HG03558 (cell line): ENCODE measurements at regions not wholly inside any gene's neighbourhood (a gene's known extent, or its start where the extent isn't known, plus 50 kb on each side); places are given as distances from the start of the nearest gene placed in this dataset.
"Not testable (repeated sequence)": the region's sequence is repeated elsewhere in the genome, so short reads cannot be mapped to it uniquely, and the experiment has no call there.

Source experiments
- ATAC-seq: cut with Tn5 transposase; IDR thresholded peaks from one replicate; pipeline ENCODE4 v1.9.1; 2021; ENCODE audit warnings: moderate number of reproducible peaks; ENCODE audit not compliant: unreplicated experiment; ENCODE audit errors: extremely low read depth

DNA sequence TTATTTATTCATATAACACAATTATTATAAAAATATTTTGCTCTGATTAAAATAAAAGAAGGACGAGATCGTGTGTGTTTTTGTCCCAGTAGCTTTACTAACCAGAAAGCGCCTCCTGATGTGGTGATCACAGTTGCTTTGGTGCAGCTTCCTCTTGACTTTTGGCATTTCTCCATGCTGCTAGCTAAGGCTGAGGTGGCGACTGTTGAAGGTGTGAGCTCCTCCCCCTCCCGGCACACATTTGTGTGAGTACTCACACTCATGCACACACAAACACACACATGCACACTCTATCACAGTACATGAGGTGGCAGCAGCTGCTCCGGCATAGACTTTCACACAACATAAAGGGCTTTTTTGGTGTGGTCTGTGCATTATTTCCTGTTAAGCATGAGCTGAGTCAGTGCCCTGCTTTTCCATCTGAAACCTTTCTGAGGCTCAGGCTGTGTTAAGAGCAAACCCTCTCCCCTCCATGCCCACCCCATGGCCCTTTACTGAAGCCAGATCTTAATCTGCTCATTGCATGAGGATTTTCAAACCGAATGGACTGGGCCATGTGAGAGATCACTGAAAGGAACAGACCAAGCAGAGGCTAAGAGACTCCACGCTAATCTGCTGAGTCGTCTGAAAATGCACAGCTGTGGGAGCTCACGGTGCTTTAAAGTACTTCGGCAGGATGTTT, 53.3 kb downstream of the FOXD4L1 start:
- ATAC-seq, result peak; percentile 60

DNA sequence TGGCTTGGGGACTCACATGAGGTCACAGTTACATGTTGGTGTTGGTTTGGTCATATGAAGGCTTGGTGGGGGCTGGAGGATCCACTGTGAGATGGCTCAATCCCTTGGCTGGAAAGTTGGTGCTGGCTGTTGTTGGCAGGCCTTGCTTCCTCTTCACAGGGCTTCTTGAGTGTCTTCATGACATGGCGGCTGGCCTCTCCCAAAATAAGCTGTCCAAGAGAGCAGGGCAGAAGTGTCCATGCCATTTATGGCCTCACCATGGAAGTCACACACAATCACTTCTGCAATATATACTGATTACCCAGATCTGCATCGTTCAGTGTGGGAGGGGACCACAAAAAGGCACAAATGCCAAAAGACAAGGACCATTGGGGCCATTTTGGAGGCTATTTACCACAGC, 61.4 kb downstream of the FOXD4L1 start:
- not testable (repeated sequence) for ATAC-seq

DNA sequence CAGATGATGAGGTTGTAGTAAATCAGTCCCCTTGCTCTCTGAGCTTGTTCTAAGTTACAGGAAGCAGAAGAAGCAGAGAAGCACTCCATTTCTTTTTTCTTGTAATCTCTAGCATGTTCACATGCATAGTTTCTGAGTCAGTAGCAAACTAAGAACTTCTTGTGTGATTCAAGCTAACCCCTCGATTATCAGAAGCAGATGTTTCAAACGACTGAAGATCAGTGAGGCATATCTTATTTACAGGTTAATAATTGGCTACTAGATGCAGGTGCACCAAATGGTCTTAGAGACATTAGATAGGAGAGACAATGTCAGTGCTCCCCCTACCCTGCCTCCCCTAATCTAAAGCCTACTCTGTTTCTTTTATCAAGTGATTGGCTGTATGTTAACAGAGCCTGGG, 64.2 kb downstream of the FOXD4L1 start:
- peak; percentile 74 for ATAC-seq

DNA sequence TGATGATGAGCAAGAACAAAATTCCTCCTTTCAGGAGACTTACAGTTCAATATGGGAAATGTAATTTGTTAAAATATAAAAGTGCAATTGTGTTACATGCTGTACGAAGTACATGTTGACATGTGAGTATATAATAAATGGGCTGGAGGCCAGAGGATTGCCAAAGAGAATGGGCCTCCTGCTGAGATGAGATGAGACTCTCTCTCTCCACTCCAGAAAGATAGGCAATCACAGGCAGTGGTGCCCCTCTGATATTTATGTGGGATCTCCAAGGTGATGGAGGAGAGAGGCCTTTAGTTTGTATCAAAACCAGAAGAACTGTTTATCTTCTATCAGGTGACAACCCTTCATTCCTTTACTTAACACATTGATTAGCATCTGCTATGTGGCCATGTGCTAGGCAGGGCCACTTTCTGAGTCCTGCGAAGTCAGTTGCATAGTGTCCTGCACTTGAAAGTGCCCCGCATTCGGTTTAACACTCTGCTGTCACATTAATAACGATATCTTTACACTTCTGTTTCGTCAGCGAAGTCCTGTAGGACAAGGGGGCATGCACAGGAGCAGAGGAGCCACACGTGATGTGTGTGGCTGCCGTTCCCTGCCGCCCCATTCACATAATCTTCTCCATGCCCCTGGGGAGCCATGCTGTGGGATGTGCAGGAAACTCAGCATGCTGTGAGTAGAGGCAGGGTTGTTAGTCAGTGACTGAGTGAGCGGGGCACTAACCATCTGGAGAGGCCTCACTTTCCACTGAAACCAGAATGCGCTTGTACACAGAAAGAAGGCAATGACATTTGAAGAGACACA, 60.2 kb upstream of the RABL2A start:
- ATAC-seq, result not testable (repeated sequence)

DNA sequence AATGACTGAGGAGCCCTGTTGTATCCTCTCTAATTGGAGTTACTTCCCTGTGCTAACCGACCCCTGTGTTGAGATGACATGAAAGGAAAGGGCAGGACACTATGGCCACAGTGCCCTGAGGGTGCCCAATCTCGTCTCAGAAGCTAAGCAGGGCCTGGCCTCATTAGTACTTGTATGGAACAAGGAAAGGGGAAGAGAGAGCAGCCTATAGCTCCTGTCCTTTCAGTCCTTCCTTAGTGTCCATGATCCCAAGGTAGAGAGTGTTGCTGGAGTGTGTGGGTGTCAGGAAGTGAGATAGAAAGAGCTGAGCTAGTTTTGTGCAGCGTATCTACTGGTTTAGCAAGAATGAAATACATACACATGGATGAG, 59.6 kb upstream of the RABL2A start:
- not testable (repeated sequence) for ATAC-seq

DNA sequence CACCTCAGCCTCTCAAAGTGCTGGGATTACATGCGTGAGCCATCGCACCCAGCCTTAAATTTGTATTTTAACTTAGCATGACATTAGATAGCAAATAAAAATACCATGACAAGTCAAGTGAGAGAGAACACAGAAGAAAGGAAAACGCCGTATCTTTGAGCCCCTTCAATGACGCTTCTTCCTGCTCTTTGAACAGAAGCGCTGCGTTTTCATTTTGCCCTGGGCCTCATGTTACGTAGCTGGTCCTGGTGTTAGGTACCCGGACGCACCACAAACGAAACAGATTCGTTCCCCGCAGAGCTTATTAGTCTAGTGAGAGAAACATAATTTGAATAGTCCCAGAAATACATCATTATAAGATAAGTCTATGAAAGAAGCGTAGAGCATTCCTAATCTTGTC, 58.8 kb upstream of the RABL2A start:
- ATAC-seq, result not testable (repeated sequence)

DNA sequence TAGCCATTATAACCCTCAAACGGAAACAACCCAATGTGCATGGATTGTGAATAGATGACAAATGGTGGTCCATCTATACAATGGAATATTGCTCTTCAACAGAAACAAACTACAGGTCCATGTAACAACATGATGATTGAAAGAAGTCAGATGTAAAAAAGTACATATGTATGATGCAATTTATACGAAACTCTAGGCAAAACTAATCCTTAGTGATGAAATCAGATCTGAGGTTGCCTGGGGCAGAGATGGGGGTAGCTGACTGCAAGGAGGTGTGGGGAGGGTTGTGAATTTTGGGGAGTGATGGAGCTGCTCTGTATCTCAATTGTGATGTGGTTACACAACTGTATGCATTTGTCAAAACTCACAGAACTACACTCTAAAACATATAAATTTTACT, 57.0 kb upstream of the RABL2A start:
- not testable (repeated sequence) for ATAC-seq

DNA sequence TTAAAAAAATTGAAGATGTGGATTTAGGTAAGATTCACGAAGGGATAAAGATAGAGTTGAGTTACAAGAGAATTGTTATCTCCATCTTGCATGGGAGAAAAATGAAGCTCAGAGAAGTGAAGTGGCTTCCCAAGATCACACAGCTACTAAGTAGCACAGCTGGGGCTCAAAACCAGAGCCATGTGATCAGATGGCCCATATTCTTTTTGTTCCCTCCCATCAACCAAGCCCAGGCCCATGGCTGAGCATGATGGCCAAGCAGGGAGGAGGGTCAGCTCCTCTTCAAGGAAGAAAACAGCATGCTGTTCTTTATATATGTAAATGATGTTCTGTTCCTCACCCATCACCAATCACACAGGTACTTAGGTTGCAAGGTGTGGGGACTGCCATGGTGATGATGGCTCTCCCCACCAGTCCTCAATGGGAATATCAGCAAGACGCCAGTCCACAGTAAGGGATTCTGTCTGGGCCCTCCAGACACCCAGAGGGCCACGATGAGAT, 56.5 kb upstream of the RABL2A start:
- not testable (repeated sequence) for ATAC-seq

DNA sequence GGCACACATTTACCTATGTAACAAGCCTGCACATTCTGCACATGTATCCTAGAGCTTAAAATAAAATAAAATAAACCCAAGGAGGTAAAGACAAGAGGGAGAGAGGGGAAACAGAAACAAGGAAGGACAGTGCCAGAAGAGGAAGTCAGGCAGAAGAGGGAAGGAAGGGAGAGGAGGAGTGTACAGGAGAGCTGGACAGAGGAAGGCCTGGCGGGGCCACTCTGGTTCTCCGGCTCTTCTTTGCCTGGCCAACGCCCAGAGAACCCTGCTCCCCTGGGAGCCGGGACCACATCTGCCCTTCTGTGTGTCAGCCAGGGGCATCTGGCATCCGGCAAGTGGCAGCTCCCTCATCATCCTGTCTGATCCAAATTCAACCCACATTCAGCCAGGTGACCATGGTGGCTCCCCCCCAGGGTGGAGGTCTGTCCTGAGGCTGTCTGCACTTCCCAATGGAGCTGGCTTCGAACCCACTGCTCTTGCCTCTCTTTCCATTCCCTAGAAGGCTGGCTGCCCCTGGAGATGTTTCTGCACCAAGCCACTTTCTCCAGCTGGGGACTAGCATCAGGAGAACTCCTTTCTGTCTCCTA, 55.5 kb upstream of the RABL2A start:
- not testable (repeated sequence) for ATAC-seq

DNA sequence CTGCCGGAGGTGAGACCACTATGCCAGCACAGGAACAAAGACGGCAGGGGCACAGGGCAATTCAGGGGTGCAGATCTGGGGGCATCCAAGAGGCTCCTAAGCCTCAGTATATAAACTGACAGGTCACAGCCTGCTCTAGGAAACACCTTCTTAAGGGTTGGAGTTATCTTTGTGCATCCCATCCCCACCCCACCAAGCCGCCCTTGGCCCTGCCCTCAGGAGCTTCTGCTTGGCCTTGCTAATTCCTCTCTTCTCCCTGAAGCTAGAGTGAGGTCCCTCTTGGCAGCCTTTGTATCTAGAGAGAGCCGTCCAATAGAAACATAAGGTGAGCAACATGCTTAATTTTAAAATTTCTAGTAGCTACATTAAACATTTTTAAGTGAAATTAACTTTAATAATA, 51.3 kb upstream of the RABL2A start:
- ATAC-seq, result not testable (repeated sequence)

DNA sequence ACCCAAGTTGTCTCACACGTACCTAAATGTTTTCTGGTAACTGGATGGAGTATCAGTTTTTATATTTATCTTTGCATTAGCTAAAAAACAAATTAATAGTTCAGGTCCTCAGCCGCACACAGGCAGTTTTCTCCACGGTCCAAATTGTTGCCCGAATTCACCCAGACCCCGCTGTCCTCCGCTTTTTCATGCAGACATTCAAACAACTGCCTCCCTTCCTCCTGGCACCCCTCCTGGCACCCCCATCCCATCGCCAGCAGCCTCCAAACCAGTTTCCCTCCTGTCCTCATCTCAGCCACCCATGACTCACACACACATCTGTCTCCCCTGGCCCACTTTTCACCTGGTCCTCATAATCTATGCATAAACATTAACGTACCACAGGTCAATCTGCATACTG, 50.7 kb upstream of the RABL2A start:
- not testable (repeated sequence) for ATAC-seq
